T-helper 1 cell treated with Interleukin-12 subunit alpha and Interleukin-12 subunit beta and Interleukin-4 antibody, amounts not matched to agents 30 ng/mL and 1 ng/mL, for 36 hours (primary cell): ENCODE measurements at regions not wholly inside any gene's neighbourhood (a gene's known extent, or its start where the extent isn't known, plus 50 kb on each side); places are given as distances from the start of the nearest gene placed in this dataset.

Experiments used
- intact Hi-C: fragments of 100-400 bp; cut with micrococcal nuclease; formaldehyde crosslinking; loops from one replicate; pipeline ENCODE4 v1.15.1; 2024

GRCh38 chr20:51100617-51101016 lies 77.7 kb upstream of the KCNG1 start:
- intact Hi-C loops, result no loop called here

GRCh38 chr20:51098284-51098810 lies 75.4 kb upstream of the KCNG1 start:
- intact Hi-C loops, result no loop called here

GRCh38 chr20:51097351-51098120 lies 74.6 kb upstream of the KCNG1 start:
- intact Hi-C loops, result no loop called here

GRCh38 chr20:51096582-51097267 lies 73.8 kb upstream of the KCNG1 start:
- intact Hi-C loops, result no loop called here

- intact Hi-C loops, result no loop called here
Measured at GRCh38 chr20:51095633-51096521, 73.0 kb upstream of the KCNG1 start.

- intact Hi-C loops, result no loop called here
Measured at GRCh38 chr20:51094221-51094620, 71.3 kb upstream of the KCNG1 start.

- intact Hi-C loops, result no loop called here
Measured at GRCh38 chr20:51093240-51093763, 70.4 kb upstream of the KCNG1 start.

- intact Hi-C loops, result no loop called here
Measured at GRCh38 chr20:51092338-51092737, 69.4 kb upstream of the KCNG1 start.

GRCh38 chr20:51091406-51092195 lies 68.7 kb upstream of the KCNG1 start:
- intact Hi-C loops, result no loop called here

- intact Hi-C loops, result no loop called here
Measured at GRCh38 chr20:51089840-51090239, 66.9 kb upstream of the KCNG1 start.

- intact Hi-C loops, result no loop called here
Measured at GRCh38 chr20:51089272-51089781, 66.4 kb upstream of the KCNG1 start.

GRCh38 chr20:51087266-51087665 lies 64.4 kb upstream of the KCNG1 start:
- intact Hi-C loops, result no loop called here

GRCh38 chr20:51085769-51086168 lies 62.9 kb upstream of the KCNG1 start:
- intact Hi-C loops, result no loop called here

GRCh38 chr20:51084593-51085377 lies 61.9 kb upstream of the KCNG1 start:
- intact Hi-C loops, result no loop called here

- intact Hi-C loops, result no loop called here
Measured at GRCh38 chr20:51083447-51083846, 60.5 kb upstream of the KCNG1 start.

GRCh38 chr20:51082988-51083387 lies 60.1 kb upstream of the KCNG1 start:
- intact Hi-C loops, result no loop called here

- intact Hi-C loops, result no loop called here
Measured at GRCh38 chr20:51080516-51080915, 57.6 kb upstream of the KCNG1 start.

- intact Hi-C loops, result no loop called here
Measured at GRCh38 chr20:51079488-51079887, 56.6 kb upstream of the KCNG1 start.

- intact Hi-C loops, result no loop called here
Measured at GRCh38 chr20:51077686-51078060, 54.8 kb upstream of the KCNG1 start.
